ENCODE measurements at regions not wholly inside any gene's neighbourhood (a gene's known extent, or its start where the extent isn't known, plus 50 kb on each side); places are given as distances from the start of the nearest gene placed in this dataset.

GRCh38 chr2:107282135-107282534 lies 396.2 kb upstream of the ST6GAL2 start:
- no peak for ATAC-seq
- no peaks in the 10 kb centered on the region for H3K4me1 Mint-ChIP-seq
- H3K36me3 Mint-ChIP-seq (ENCODE audit: low read depth) = no peaks in the 10 kb centered on the region
- no peak for DNase-seq
- H3K9me3 Mint-ChIP-seq = no peaks in the 10 kb centered on the region
- no peak overlapping the region for H3K27ac Mint-ChIP-seq
- no peaks in the 10 kb centered on the region for H3K27me3 Mint-ChIP-seq
- no peak overlapping the region for H3K4me3 Mint-ChIP-seq

- Mint-ChIP-seq H3K9me3 (peaks cover 4% of the 10 kb centered on the region), H3K27me3 (no peaks in the 10 kb centered on the region), H3K36me3 (ENCODE audit: low read depth) (no peaks in the 10 kb centered on the region), H3K27ac (no peak overlapping the region), H3K4me1 (no peaks in the 10 kb centered on the region), H3K4me3 (no peak overlapping the region)
- no peak for DNase-seq
- ATAC-seq = no peak
These were observed 399.8 kb upstream of the ST6GAL2 start for GRCh38 chr2:107285621-107286299.

- no peaks in the 10 kb centered on the region for H3K36me3 Mint-ChIP-seq (ENCODE audit: low read depth)
- DNase-seq = no peak
These were observed 404.1 kb upstream of the ST6GAL2 start for GRCh38 chr2:107290041-107290440.

GRCh38 chr2:107303964-107304363 lies 418.0 kb upstream of the ST6GAL2 start:
- Mint-ChIP-seq H3K36me3 (ENCODE audit: low read depth) (no peaks in the 10 kb centered on the region), H3K27me3 (no peaks in the 10 kb centered on the region), H3K27ac (no peak overlapping the region), H3K4me1 (no peaks in the 10 kb centered on the region), H3K4me3 (no peak overlapping the region), H3K9me3 (peaks cover 9% of the 10 kb centered on the region)
- no peak for DNase-seq
- no peak for ATAC-seq

More at GRCh38 chr2:107290041-107290440, 404.1 kb upstream of the ST6GAL2 start:
- Mint-ChIP-seq H3K4me1 (no peaks in the 10 kb centered on the region), H3K27ac (no peak overlapping the region), H3K4me3 (no peak overlapping the region), H3K9me3 (peaks cover 4% of the 10 kb centered on the region), H3K27me3 (no peaks in the 10 kb centered on the region)
- ATAC-seq = no peak

- no peaks in the 10 kb centered on the region for H3K4me1 Mint-ChIP-seq
- ATAC-seq (no peak), DNase-seq (no peak)
- no peak overlapping the region for H3K27ac Mint-ChIP-seq
- no peak overlapping the region for H3K4me3 Mint-ChIP-seq
- no peaks in the 10 kb centered on the region for H3K36me3 Mint-ChIP-seq (ENCODE audit: low read depth)
- no peaks in the 10 kb centered on the region for H3K27me3 Mint-ChIP-seq
- H3K9me3 Mint-ChIP-seq = peaks cover 11% of the 10 kb centered on the region
These were observed 420.0 kb upstream of the ST6GAL2 start for GRCh38 chr2:107305966-107306365.

- Mint-ChIP-seq H3K9me3 (peaks cover 13% of the 10 kb centered on the region), H3K27me3 (no peaks in the 10 kb centered on the region), H3K4me3 (no peak overlapping the region), H3K27ac (no peak overlapping the region), H3K36me3 (ENCODE audit: low read depth) (no peaks in the 10 kb centered on the region), H3K4me1 (no peaks in the 10 kb centered on the region)
- DNase-seq = no peak
- no peak for ATAC-seq
These were observed 420.9 kb upstream of the ST6GAL2 start for GRCh38 chr2:107306881-107307280.

GRCh38 chr2:107308835-107309234 lies 422.9 kb upstream of the ST6GAL2 start:
- DNase-seq = no peak
- Mint-ChIP-seq H3K27me3 (no peaks in the 10 kb centered on the region), H3K36me3 (ENCODE audit: low read depth) (no peaks in the 10 kb centered on the region), H3K4me3 (no peak overlapping the region), H3K4me1 (no peaks in the 10 kb centered on the region), H3K9me3 (peaks cover 22% of the 10 kb centered on the region), H3K27ac (no peak overlapping the region)
- ATAC-seq = no peak

- no peaks in the 10 kb centered on the region for H3K27me3 Mint-ChIP-seq
- ATAC-seq (no peak), DNase-seq (no peak)
- H3K9me3 Mint-ChIP-seq = peaks cover 17% of the 10 kb centered on the region
- H3K4me3 Mint-ChIP-seq = no peak overlapping the region
- H3K36me3 Mint-ChIP-seq (ENCODE audit: low read depth) = no peaks in the 10 kb centered on the region
- H3K4me1 Mint-ChIP-seq = no peaks in the 10 kb centered on the region
- no peak overlapping the region for H3K27ac Mint-ChIP-seq
These were observed 426.3 kb upstream of the ST6GAL2 start for GRCh38 chr2:107312240-107312639.

GRCh38 chr2:107313316-107313715 lies 427.3 kb upstream of the ST6GAL2 start:
- no peaks in the 10 kb centered on the region for H3K36me3 Mint-ChIP-seq (ENCODE audit: low read depth)
- peaks cover 17% of the 10 kb centered on the region for H3K9me3 Mint-ChIP-seq
- no peaks in the 10 kb centered on the region for H3K27me3 Mint-ChIP-seq
- no peak for ATAC-seq
- H3K4me1 Mint-ChIP-seq = no peaks in the 10 kb centered on the region
- H3K4me3 Mint-ChIP-seq = no peak overlapping the region
- no peak for DNase-seq
- no peak overlapping the region for H3K27ac Mint-ChIP-seq

GRCh38 chr2:107320881-107321280 lies 434.9 kb upstream of the ST6GAL2 start:
- Mint-ChIP-seq H3K9me3 (peaks cover 9% of the 10 kb centered on the region), H3K4me3 (no peak overlapping the region), H3K4me1 (no peaks in the 10 kb centered on the region), H3K36me3 (ENCODE audit: low read depth) (no peaks in the 10 kb centered on the region), H3K27me3 (no peaks in the 10 kb centered on the region), H3K27ac (no peak overlapping the region)
- DNase-seq (no peak), ATAC-seq (no peak)

- Mint-ChIP-seq H3K9me3 (peaks cover 18% of the 10 kb centered on the region), H3K36me3 (ENCODE audit: low read depth) (no peaks in the 10 kb centered on the region), H3K27ac (no peak overlapping the region), H3K4me1 (no peaks in the 10 kb centered on the region), H3K27me3 (no peaks in the 10 kb centered on the region), H3K4me3 (no peak overlapping the region)
- no peak for ATAC-seq
- DNase-seq = no peak
These were observed 436.4 kb upstream of the ST6GAL2 start for GRCh38 chr2:107322416-107322815.

GRCh38 chr2:107323946-107324565 lies 438.1 kb upstream of the ST6GAL2 start:
- DNase-seq (no peak), ATAC-seq (no peak)
- Mint-ChIP-seq H3K36me3 (ENCODE audit: low read depth) (no peaks in the 10 kb centered on the region), H3K27me3 (no peaks in the 10 kb centered on the region), H3K9me3 (peaks cover 22% of the 10 kb centered on the region), H3K4me3 (no peak overlapping the region), H3K4me1 (no peaks in the 10 kb centered on the region), H3K27ac (no peak overlapping the region)

GRCh38 chr2:107325981-107326786 lies 440.2 kb upstream of the ST6GAL2 start:
- H3K4me3 Mint-ChIP-seq = no peak overlapping the region
- DNase-seq = no peak

GRCh38 chr2:107334306-107334705 lies 448.3 kb upstream of the ST6GAL2 start:
- no peak for ATAC-seq
- Mint-ChIP-seq H3K4me3 (no peak overlapping the region), H3K36me3 (ENCODE audit: low read depth) (no peaks in the 10 kb centered on the region), H3K27me3 (no peaks in the 10 kb centered on the region), H3K4me1 (no peaks in the 10 kb centered on the region), H3K9me3 (peaks cover 22% of the 10 kb centered on the region), H3K27ac (no peak overlapping the region)
- no peak for DNase-seq

More at GRCh38 chr2:107325981-107326786, 440.2 kb upstream of the ST6GAL2 start:
- Mint-ChIP-seq H3K27ac (no peak overlapping the region), H3K9me3 (peaks cover 22% of the 10 kb centered on the region), H3K27me3 (no peaks in the 10 kb centered on the region), H3K36me3 (ENCODE audit: low read depth) (no peaks in the 10 kb centered on the region), H3K4me1 (no peaks in the 10 kb centered on the region)
- no peak for ATAC-seq

GRCh38 chr2:107336526-107336925 lies 450.6 kb upstream of the ST6GAL2 start:
- DNase-seq (no peak), ATAC-seq (no peak)
- Mint-ChIP-seq H3K27ac (no peak overlapping the region), H3K9me3 (peaks cover 24% of the 10 kb centered on the region), H3K36me3 (ENCODE audit: low read depth) (no peaks in the 10 kb centered on the region), H3K4me1 (no peaks in the 10 kb centered on the region), H3K27me3 (no peaks in the 10 kb centered on the region), H3K4me3 (no peak overlapping the region)

All from activated naive CD8-positive, alpha-beta T cell treated with anti-CD3 and anti-CD28 coated beads, Interleukin-2, amount 50 U/mL, for 24 hours (primary cell).